ENCODE measurements at regions not wholly inside any gene's neighbourhood (a gene's known extent, or its start where the extent isn't known, plus 50 kb on each side); places are given as distances from the start of the nearest gene placed in this dataset.

GRCh38 chr10:25112016-25112415 is 62.8 kb upstream of the GPR158 start:
- TF ChIP-seq CTCF (IDR thresholded peaks at IDR 0.05; ENCODE audit: low read length) (no peak), EZH2 (optimal IDR thresholded peaks at IDR 0.05; ENCODE audit: low read depth, low read length) (no peak), EZH2phosphoT487 (IDR thresholded peaks at IDR 0.05; ENCODE audit: low read length) (no peak)

All from MM.1S (cell line).